HepG2 (cell line): ENCODE measurements at regions not wholly inside any gene's neighbourhood (a gene's known extent, or its start where the extent isn't known, plus 50 kb on each side); places are given as distances from the start of the nearest gene placed in this dataset.

Experiments used
- ATAC-seq: fragments of 200-7000 bp; cut with Tn5 transposase; 3 replicates; pipeline ENCODE4 v1.9.1; 2020; ENCODE audit warnings: mild to moderate bottlenecking, moderate library complexity
- BruUV-seq: library from RNA; stranded (reverse); fragments of 400-500 nt; replicated peaks from 2 replicates; lab custom pipeline; 2021; lab: Mats Ljungman, UMichigan
- CTCF ChIA-PET: fragments of 300-600 bp; formaldehyde crosslinking; extraction: SDS; loops from one replicate; lab custom pipeline; 2021; ENCODE audit warnings: low total read pairs, inconsistent platforms, low intra/inter-chr PET ratio; lab: Yijun Ruan, JAX
- POLR2A ChIA-PET: fragments of 350-600 bp; sonication (Branson Sonifier 250); formaldehyde crosslinking; loops from one replicate; lab custom pipeline; 2020; ENCODE audit warnings: antibody characterized with exemption, inconsistent platforms; lab: Yijun Ruan, JAX
- DNase-seq: peaks from one replicate; pipeline ENCODE4 v3.0.0-alpha.2; 2015; ENCODE audit warnings: low spot score
- FAIRE-seq: peaks from 3 replicates; lab custom pipeline; 2011; peaks lifted over from hg19 to GRCh38; lab: Jason Lieb, UNC
- H2AFZ ChIP-seq: one replicate; pipeline ENCODE4 v1.6.1; 2011; ENCODE audit warnings: low read length, inconsistent platforms
- H3K27ac ChIP-seq: fragments of 300-600 bp; 3 replicates; pipeline ENCODE4 v1.8.0; 2011; ENCODE audit warnings: mixed run types, mild to moderate bottlenecking, mixed read lengths, low read length, inconsistent platforms; ENCODE audit not compliant: insufficient read depth; ENCODE audit errors: extremely low read length
- H3K27me3 ChIP-seq, 2 experiments: fragments of 200-600 bp in 1 of 2; 2 replicates in 1 of 2; 3 replicates in 1 of 2; pipeline versions ENCODE4 v1.6.0 to v1.8.0; 2011; ENCODE audit warnings: low read length in 2 of 2, mild to moderate bottlenecking in 2 of 2, moderate library complexity in 2 of 2, inconsistent platforms in 1 of 2; ENCODE audit not compliant: insufficient read depth in 2 of 2, control insufficient read depth in 1 of 2
- H3K36me3 ChIP-seq, 2 experiments: fragments of 200-600 bp in 1 of 2; replicated peaks in 1 of 2; 2 replicates in 1 of 2; 3 replicates in 1 of 2; pipeline versions ENCODE4 v1.5.1 to v1.8.0; 2011; ENCODE audit warnings: low read length in 2 of 2, inconsistent platforms in 1 of 2; ENCODE audit not compliant: insufficient read depth in 2 of 2, control insufficient read depth in 1 of 2
- H3K4me1 ChIP-seq: 2 replicates; pipeline ENCODE4 v1.5.1; 2012; ENCODE audit warnings: low read length, inconsistent platforms; ENCODE audit not compliant: insufficient read depth
- H3K4me2 ChIP-seq: 2 replicates; pipeline ENCODE4 v1.6.0; 2011; ENCODE audit warnings: low read depth, low read length, inconsistent platforms
- H3K4me3 ChIP-seq, 3 experiments: fragments of 200-600 bp in 1 of 3; sonication (generic), shearing (Covaris generic) in 1 of 3; replicated peaks in 1 of 3; 2 replicates each; pipeline ENCODE4 v1.5.1; 2011 to 2016; ENCODE audit warnings: low read length in 3 of 3, inconsistent platforms in 2 of 3, low read depth in 2 of 3, mild to moderate bottlenecking in 2 of 3, control low read depth in 1 of 3, mixed read lengths in 1 of 3; ENCODE audit not compliant: insufficient read depth in 1 of 3
- H3K79me2 ChIP-seq: one replicate; pipeline ENCODE4 v1.6.1; 2011; ENCODE audit warnings: low read length, inconsistent platforms; ENCODE audit not compliant: insufficient read depth
- H3K9ac ChIP-seq: 2 replicates; pipeline ENCODE4 v1.6.0; 2011; ENCODE audit warnings: mild to moderate bottlenecking, low read depth, low read length, inconsistent platforms; ENCODE audit not compliant: insufficient read depth
- H3K9me3 ChIP-seq: 2 replicates; pipeline ENCODE4 v1.5.1; 2012; ENCODE audit warnings: mild to moderate bottlenecking, low read length
- H4K20me1 ChIP-seq: 2 replicates; pipeline ENCODE4 v1.6.0; 2011; ENCODE audit warnings: inconsistent platforms, mild to moderate bottlenecking, low read length, moderate library complexity; ENCODE audit not compliant: insufficient read depth
- JUNB ChIP-seq: sonication (generic); formaldehyde crosslinking; IDR thresholded peaks from 2 replicates; pipeline ENCODE4 v1.8.0; 2022; ENCODE audit warnings: missing genetic modification reagents, mild to moderate bottlenecking, borderline replicate concordance
- JUND ChIP-seq: sonication (generic); formaldehyde crosslinking; IDR thresholded peaks from 2 replicates; pipeline ENCODE4 v1.8.0; 2022; ENCODE audit warnings: mild to moderate bottlenecking, missing genetic modification reagents
- MXD4 ChIP-seq: IDR thresholded peaks from 2 replicates; pipeline ENCODE4 v1.6.1; 2016; ENCODE audit warnings: mild to moderate bottlenecking, missing biosample characterization, missing genetic modification reagents
- SMARCE1 ChIP-seq: fragments of 450-650 bp; IDR thresholded peaks from 2 replicates; pipeline ENCODE4 v1.6.1; 2017; ENCODE audit warnings: borderline replicate concordance
- SNAPC4 ChIP-seq: sonication (generic); formaldehyde crosslinking; IDR thresholded peaks from 2 replicates; pipeline ENCODE4 v1.4.0; 2020; ENCODE audit warnings: mild to moderate bottlenecking, missing genetic modification reagents
- ZNF180 ChIP-seq: sonication (generic); formaldehyde crosslinking; IDR thresholded peaks from 2 replicates; pipeline ENCODE4 v1.4.0; 2020; ENCODE audit warnings: low read depth, missing genetic modification reagents, borderline replicate concordance
- ZNF337 ChIP-seq: sonication (generic); formaldehyde crosslinking; IDR thresholded peaks from 2 replicates; pipeline ENCODE4 v1.5.1; 2020; ENCODE audit warnings: missing genetic modification reagents, low read depth, mild to moderate bottlenecking, borderline replicate concordance
- ZNF552 ChIP-seq: sonication (generic); formaldehyde crosslinking; IDR thresholded peaks from 2 replicates; pipeline ENCODE4 v1.9.0; 2022; ENCODE audit warnings: missing genetic modification reagents, mild to moderate bottlenecking, borderline replicate concordance
- ZNF670 ChIP-seq: sonication (generic); formaldehyde crosslinking; IDR thresholded peaks from 2 replicates; pipeline ENCODE4 v1.8.0; 2022; ENCODE audit warnings: mild to moderate bottlenecking, missing genetic modification reagents, borderline replicate concordance
- ZNF879 ChIP-seq: sonication (generic); formaldehyde crosslinking; IDR thresholded peaks from 2 replicates; pipeline ENCODE4 v1.8.1; 2023; ENCODE audit warnings: missing genetic modification reagents
- ZSCAN25 ChIP-seq: sonication (generic); formaldehyde crosslinking; IDR thresholded peaks from 2 replicates; pipeline ENCODE4 v1.8.0; 2022; ENCODE audit warnings: mild to moderate bottlenecking, missing genetic modification reagents
- WGBS: methylation state at CpG from one replicate; pipeline ENCODE4 v1.1.6; 2017; ENCODE audit warnings: low lambda C conversion rate; 5-methylcytosine and 5-hydroxymethylcytosine counted together
- in situ Hi-C: cut with HindIII; loops from 2 replicates; pipeline ENCODE4 v1.10.0; 2017; ENCODE audit warnings: low pct_unique_long_range_greater_than_20kb; ENCODE audit not compliant: extremely low pct_ligation_motif_present
- intact Hi-C: fragments of 100-400 bp; cut with micrococcal nuclease; formaldehyde crosslinking; loops from one replicate; pipeline ENCODE4 v1.10.0; 2022; ENCODE audit not compliant: unreplicated experiment
- TF ChIP-seq, protein P1 (sequence below): IDR thresholded peaks from 2 replicates; pipeline ENCODE4 v1.6.1; 2016; ENCODE audit warnings: mild to moderate bottlenecking, missing biosample characterization, missing genetic modification reagents

DNA sequence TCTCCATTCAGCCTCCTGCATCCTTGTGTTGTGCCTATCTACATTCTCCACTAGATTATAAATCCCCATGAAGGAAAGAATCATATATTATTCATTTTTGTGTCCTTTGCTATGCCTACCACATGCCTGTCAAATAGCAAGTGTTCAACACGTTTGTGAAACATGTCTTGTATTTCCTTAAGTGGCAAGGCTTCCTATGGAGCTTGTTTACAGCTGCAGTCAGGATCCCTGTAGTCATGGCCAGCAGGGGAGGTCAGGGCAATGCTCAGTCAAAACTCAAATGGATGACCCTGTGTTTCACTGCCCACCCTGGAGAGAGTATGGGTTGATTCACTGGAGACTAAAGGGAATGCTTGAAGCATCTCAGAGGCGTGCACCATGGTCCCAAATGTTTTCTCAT lies 191.7 kb upstream of the ATP11B start:
- Histone ChIP-seq H3K79me2 (no peaks in the 10 kb centered on the region), H3K4me1 (no peaks in the 10 kb centered on the region), H2AFZ (no peak overlapping the region), H3K27me3 (no peaks in the 10 kb centered on the region), H4K20me1 (no peaks in the 10 kb centered on the region), H3K9ac (no peak overlapping the region), H3K4me3 (no peak overlapping the region), H3K4me2 (no peak overlapping the region), H3K9me3 (no peaks in the 10 kb centered on the region), H3K27ac (no peak overlapping the region), H3K36me3 (no peaks in the 10 kb centered on the region)
- TF ChIP-seq ZNF337 (CRISPR knock-in tag) = no peak
- no peak for TF ChIP-seq ZNF180 (CRISPR knock-in tag)
- TF ChIP-seq ZSCAN25 (CRISPR knock-in tag) = no peak
- no peak for TF ChIP-seq JUND (CRISPR knock-in tag)
- TF ChIP-seq JUNB (CRISPR knock-in tag) = no peak
- TF ChIP-seq SMARCE1 = no peak
- TF ChIP-seq ZNF879 (CRISPR knock-in tag) = no peak
- no peak for TF ChIP-seq MXD4 (CRISPR knock-in tag)
- WGBS = 6% methylated on average over 2 of the region's 2 CpGs
- FAIRE-seq = no peak
- ChIA-PET POLR2A (no interaction called here), CTCF (no interaction called here)
- no peak for ATAC-seq
- in situ Hi-C loops (no loop called here), intact Hi-C loops (no loop called here)
- no TSS peak for BruUV-seq
- DNase-seq = no peak

DNA sequence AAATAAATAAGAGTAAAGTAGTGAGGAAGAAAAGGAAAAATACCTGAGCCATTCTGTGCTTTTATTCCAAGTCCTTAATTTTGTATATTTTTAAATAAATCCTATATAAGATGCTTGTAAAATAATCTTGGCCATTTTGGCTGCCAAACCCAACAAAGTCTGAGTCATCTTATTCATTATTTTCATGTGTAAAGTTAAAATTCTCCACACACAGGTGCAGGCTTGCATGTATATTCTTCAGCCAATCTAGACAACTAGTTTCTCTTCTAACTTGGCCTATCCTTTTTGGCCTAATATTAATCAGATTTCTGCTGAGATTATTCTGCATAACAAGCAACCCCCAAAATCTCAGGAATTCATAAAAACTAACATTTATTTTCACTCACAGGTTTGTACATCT lies 189.8 kb upstream of the ATP11B start:
- BruUV-seq = no TSS peak
- intact Hi-C loops = no loop called here

More for the DNA sequence above, 189.8 kb upstream of the ATP11B start:
- ChIA-PET POLR2A (no interaction called here), CTCF (no interaction called here)
- FAIRE-seq (no peak), ATAC-seq (no peak), DNase-seq (no peak)
- no peaks in the 10 kb centered on the region for H3K27me3 ChIP-seq
- H3K4me1 ChIP-seq = no peaks in the 10 kb centered on the region
- no peak overlapping the region for H2AFZ ChIP-seq
- no peaks in the 10 kb centered on the region for H3K9me3 ChIP-seq
- H3K4me3 ChIP-seq = no peak overlapping the region
- in situ Hi-C loops = no loop called here
- H3K79me2 ChIP-seq = no peaks in the 10 kb centered on the region
- H3K4me2 ChIP-seq = no peak overlapping the region
- H4K20me1 ChIP-seq = no peaks in the 10 kb centered on the region
- no peak overlapping the region for H3K9ac ChIP-seq
- TF ChIP-seq ZNF552 (CRISPR knock-in tag) (no peak), SNAPC4 (CRISPR knock-in tag) (no peak), ZNF670 (CRISPR knock-in tag) (no peak)
- TF ChIP-seq, protein P1, sequence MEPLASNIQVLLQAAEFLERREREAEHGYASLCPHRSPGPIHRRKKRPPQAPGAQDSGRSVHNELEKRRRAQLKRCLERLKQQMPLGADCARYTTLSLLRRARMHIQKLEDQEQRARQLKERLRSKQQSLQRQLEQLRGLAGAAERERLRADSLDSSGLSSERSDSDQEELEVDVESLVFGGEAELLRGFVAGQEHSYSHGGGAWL = no peak
- TF ChIP-seq, all 625 proteins: peak for 0
- no peaks in the 10 kb centered on the region for H3K36me3 ChIP-seq
- no peak overlapping the region for H3K27ac ChIP-seq
